HT1080 (cell line): ENCODE measurements at regions not wholly inside any gene's neighbourhood (a gene's known extent, or its start where the extent isn't known, plus 50 kb on each side); places are given as distances from the start of the nearest gene placed in this dataset.

ENCODE experiments used
- DNase-seq: peaks from one replicate; pipeline ENCODE4 v3.0.0-alpha.2; 2015; ENCODE audit warnings: low read depth

GRCh38 chr5:164672205-164672604 is 1166.8 kb downstream of the MAT2B start:
- no peak for DNase-seq

- peak; percentile 13 for DNase-seq
These were observed 1167.7 kb downstream of the MAT2B start for GRCh38 chr5:164672931-164673694.

GRCh38 chr5:164679461-164679860 is 1174.0 kb downstream of the MAT2B start:
- no peak for DNase-seq

- DNase-seq: no peak
These were observed 1174.8 kb downstream of the MAT2B start for GRCh38 chr5:164680216-164680615.

- DNase-seq: no peak
These were observed 1175.5 kb downstream of the MAT2B start for GRCh38 chr5:164680812-164681520.

GRCh38 chr5:164687391-164687790 is 1182.0 kb downstream of the MAT2B start:
- no peak for DNase-seq

GRCh38 chr5:164688437-164688836 is 1183.0 kb downstream of the MAT2B start:
- DNase-seq: no peak

GRCh38 chr5:164708831-164709230 is 1203.4 kb downstream of the MAT2B start:
- DNase-seq: no peak

- no peak for DNase-seq
These were observed 1208.3 kb downstream of the MAT2B start for GRCh38 chr5:164713682-164714081.

- no peak for DNase-seq
These were observed 1215.7 kb downstream of the MAT2B start for GRCh38 chr5:164721116-164721515.

- no peak for DNase-seq
These were observed 1216.2 kb downstream of the MAT2B start for GRCh38 chr5:164721656-164722055.

- no peak for DNase-seq
These were observed 1217.3 kb downstream of the MAT2B start for GRCh38 chr5:164722702-164723101.

- DNase-seq: no peak
These were observed 1221.6 kb downstream of the MAT2B start for GRCh38 chr5:164727012-164727411.

GRCh38 chr5:164728733-164729132 is 1223.3 kb downstream of the MAT2B start:
- DNase-seq: no peak

- DNase-seq: no peak
These were observed 1229.9 kb downstream of the MAT2B start for GRCh38 chr5:164735334-164735733.

- peak; percentile 2 for DNase-seq
These were observed 1236.0 kb downstream of the MAT2B start for GRCh38 chr5:164741376-164741775.

GRCh38 chr5:164742025-164742424 is 1236.6 kb downstream of the MAT2B start:
- DNase-seq: no peak

- DNase-seq: no peak
These were observed 1241.3 kb downstream of the MAT2B start for GRCh38 chr5:164746723-164747122.

GRCh38 chr5:164747371-164747770 is 1242.0 kb downstream of the MAT2B start:
- no peak for DNase-seq

- no peak for DNase-seq
These were observed 1243.4 kb downstream of the MAT2B start for GRCh38 chr5:164748861-164749260.

- no peak for DNase-seq
These were observed 1248.0 kb downstream of the MAT2B start for GRCh38 chr5:164753434-164753833.

- DNase-seq: no peak
These were observed 1257.8 kb downstream of the MAT2B start for GRCh38 chr5:164763206-164763605.

- no peak for DNase-seq
These were observed 1266.7 kb downstream of the MAT2B start for GRCh38 chr5:164772122-164772521.
